ENCODE measurements at regions not wholly inside any gene's neighbourhood (a gene's known extent, or its start where the extent isn't known, plus 50 kb on each side); places are given as distances from the start of the nearest gene placed in this dataset.
"Not testable (repeated sequence)": the region's sequence is repeated elsewhere in the genome, so short reads cannot be mapped to it uniquely, and the experiment has no call there.

- DNase-seq (ENCODE audit: low spot score): not testable (repeated sequence)
Measured at GRCh38 chr10:55899472-55900147, 461.4 kb downstream of the ZWINT start.

DNA sequence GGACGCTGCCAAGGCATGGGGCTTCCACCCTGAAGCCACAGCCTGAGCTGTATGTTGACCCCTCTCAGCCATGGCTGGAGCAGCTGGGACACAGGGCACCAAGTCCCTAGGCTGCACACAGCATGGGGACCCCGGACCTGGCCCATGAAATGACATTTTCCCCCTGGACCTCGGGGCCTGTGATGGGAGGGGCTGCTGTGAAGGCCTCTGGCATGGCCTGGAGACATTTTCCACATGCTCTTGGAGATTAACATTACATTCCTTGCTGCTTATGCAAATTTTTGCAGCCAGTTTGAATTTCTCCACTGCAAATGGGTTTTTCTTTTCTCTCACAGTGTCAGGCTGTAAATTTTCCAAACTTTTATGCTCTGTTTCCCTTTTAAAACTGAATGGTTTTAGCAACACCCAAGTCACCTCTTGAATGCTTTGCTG is 463.6 kb downstream of the ZWINT start:
- DNase-seq (ENCODE audit: low spot score): no peak

DNA sequence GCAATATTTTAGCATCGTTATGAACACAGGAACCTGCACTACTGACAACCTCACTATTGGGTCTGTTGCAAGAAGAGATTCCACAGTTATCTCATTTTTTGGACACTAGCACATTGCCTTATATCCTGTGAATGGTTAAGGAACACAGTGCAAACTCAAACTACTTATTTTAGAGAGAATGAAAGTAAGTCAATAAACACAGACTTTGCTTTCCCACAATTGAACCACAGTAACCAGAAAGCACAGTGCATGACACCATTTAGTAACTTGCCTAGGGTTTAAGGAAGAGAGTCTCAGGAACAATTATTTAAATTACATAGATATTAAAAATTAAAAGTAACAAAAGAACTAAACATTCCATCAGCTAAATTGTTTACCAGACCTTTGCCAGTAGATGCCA is 468.8 kb downstream of the ZWINT start:
- no peak for DNase-seq (ENCODE audit: low spot score)

DNA sequence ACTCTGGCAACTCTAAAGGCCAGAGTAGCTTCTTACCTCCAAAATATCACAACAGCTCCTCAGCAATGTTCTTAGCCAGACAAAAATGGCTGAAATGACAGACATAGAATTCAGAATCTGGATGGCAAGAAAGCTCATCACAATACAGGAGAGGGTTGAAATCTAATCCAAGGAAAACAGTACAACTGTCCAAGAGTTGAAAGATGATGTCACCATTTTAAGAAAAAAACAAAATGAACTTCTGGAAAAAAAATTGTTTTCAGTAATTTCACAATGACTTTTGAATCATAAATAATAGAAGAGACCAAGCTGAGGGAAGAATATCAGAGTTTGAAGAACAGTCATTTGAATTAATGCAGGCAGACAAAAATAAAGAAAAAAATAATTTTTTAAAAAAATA is 479.5 kb downstream of the ZWINT start:
- no peak for DNase-seq (ENCODE audit: low spot score)

GRCh38 chr10:55873485-55873884 is 487.6 kb downstream of the ZWINT start:
- DNase-seq (ENCODE audit: low spot score): no peak

GRCh38 chr10:55870186-55870585 is 490.9 kb downstream of the ZWINT start:
- no peak for DNase-seq (ENCODE audit: low spot score)

DNA sequence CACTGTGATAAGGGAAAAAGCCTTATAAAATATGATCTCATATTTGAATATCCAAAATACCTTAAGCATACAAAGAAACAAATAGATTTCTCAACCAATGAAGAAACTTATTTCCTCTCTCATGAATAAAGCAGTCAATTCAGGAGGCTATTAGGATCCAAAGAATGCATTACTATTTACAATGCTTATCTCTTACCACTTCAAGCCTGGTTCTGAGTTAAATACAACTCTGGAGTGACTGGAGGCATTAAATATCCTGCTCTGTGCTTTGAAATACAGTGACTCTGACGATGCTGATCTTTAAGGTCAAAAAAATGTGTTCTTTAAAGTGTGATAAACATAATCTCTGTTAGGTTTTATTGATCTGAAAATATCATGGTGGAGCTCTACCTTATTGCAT is 493.2 kb downstream of the ZWINT start:
- no peak for DNase-seq (ENCODE audit: low spot score)

DNA sequence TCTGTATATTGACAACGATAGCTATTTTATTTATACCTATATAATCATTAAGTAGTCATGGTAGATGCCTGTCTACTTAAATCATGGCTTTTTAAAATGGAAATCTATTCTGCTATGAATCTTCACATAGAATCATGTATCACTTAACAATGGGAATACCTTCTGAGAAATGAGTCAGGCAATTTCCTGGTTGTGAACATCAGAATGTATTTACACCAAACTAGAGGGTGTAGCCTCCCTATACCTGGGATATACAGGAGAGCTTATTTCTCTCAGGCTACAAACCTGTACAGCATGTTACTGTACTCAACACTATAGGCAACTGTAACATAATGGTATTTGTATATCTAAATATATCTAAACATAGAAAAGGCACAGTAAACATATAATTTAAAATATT is 502.3 kb downstream of the ZWINT start:
- no peak for DNase-seq (ENCODE audit: low spot score)

DNA sequence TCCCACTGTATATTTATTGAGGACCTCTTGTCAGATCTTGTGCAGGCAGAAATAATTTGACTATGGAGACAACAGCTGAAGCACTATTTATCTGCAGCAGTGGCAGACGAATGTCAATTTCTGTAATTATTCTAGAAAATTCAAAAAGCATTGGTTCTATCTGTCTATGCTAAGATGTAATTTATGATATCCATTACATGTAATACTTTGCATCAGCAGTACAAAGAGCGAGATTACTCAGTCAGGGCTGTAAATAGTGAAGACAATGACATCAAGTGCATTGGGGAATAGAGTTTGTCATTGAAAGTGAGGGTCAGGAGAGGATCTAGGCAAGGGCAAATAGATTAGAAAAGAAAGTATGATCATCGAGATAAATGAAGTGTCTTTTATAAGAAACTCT is 508.2 kb downstream of the ZWINT start:
- no peak for DNase-seq (ENCODE audit: low spot score)

- no peak for DNase-seq (ENCODE audit: low spot score)
Measured at GRCh38 chr10:55837273-55837672, 523.8 kb downstream of the ZWINT start.

- no peak for DNase-seq (ENCODE audit: low spot score)
Measured at GRCh38 chr10:55822096-55822495, 539.0 kb downstream of the ZWINT start.

- no peak for DNase-seq (ENCODE audit: low spot score)
Measured at GRCh38 chr10:55820478-55820877, 540.6 kb downstream of the ZWINT start.

- DNase-seq (ENCODE audit: low spot score): no peak
Measured at GRCh38 chr10:55820071-55820470, 541.0 kb downstream of the ZWINT start.

GRCh38 chr10:55813451-55814170 is 547.4 kb downstream of the ZWINT start:
- no peak for DNase-seq (ENCODE audit: low spot score)

GRCh38 chr10:55803055-55803454 is 558.0 kb downstream of the ZWINT start:
- no peak for DNase-seq (ENCODE audit: low spot score)

DNA sequence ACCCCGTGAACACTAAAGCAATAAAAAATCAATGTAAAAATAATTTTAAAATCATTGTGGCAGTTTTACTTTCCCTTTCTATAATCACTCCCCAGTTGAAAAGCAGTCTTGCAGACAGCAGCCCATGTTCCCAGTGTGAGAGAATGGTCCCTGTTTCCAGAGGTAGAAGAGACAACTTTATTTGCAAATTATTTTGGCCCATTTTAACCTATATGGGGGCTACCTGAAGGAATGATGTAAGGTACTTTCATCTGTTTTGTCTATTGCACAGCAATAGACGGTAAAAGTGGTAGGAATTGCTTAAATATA is 559.8 kb downstream of the ZWINT start:
- DNase-seq (ENCODE audit: low spot score): no peak

DNA sequence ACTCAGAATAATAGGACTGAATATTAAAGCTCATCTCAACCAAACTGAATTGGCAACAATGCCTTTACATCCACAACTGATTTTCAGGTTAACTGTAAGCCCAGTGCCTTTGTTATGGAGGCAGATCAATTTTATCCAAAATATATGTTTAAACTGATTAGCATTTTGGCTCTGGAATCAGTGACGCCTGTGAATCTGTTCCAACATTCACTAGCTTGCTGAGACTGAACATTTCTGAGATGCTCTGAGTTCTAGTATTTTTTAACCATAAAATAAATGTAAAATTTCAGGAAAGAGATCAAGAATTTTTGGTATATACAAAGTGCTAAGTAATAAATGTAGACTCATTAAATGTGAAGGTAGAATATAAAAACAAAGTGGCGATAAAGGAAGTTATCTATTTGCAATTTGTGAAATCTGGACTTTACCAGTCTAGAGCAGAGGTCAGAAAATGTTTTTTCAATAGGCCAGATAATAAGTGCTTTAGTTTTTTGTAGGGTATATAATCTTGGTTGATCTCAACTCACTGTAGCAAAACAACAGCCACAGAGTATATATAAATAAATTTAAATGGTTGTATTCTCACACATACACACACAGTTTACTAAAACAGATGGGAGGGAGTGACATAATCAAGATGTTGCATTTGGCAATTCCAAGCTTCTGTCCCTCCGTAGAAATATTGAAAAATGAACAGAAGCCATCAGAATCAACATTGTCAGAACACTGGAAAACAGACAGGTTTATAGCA is 560.3 kb downstream of the ZWINT start:
- no peak for DNase-seq (ENCODE audit: low spot score)

GRCh38 chr10:55793024-55793423 is 568.0 kb downstream of the ZWINT start:
- peak; percentile 82 for DNase-seq (ENCODE audit: low spot score)

DNA sequence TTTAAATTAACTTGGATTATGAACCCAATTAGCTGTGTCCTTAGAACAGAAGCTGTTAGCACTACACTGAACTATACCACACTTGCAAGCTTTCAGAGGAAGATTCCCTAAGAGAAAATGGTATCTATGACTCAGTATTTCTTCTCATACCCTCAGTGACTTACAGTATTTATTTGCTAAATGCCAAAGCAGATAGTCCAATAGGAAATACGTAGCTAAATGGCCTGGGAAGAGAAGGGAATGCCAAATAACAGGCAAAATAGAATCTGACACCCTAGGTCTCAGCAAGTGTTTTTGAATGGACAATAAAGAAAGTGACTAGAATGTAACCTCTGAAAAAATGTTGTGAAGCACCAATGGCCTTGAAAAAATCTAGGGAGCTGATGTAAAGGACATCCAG is 570.8 kb downstream of the ZWINT start:
- peak; percentile 25 for DNase-seq (ENCODE audit: low spot score)

- no peak for DNase-seq (ENCODE audit: low spot score)
Measured at GRCh38 chr10:55786461-55787050, 574.5 kb downstream of the ZWINT start.

DNA sequence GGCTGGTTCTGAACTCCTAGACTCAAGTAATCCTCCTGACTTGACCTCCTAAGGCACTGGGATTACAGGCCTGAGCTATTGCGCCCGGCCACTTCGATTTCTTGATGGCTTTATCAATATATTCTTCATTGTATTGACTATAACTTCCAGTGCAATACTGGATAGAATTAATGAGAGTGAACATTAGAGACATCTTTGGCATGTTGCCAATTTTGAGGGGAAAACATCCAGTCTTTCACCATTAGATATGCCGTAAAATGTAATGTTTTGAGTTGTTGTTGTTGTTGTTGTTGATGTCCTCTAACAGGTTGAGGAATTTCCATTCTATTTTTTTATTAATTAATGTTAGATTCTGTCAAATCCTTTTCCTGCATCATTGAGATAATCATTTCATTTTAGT is 578.9 kb downstream of the ZWINT start:
- DNase-seq (ENCODE audit: low spot score): no peak

GRCh38 chr10:55766212-55766611 is 594.8 kb downstream of the ZWINT start:
- no peak for DNase-seq (ENCODE audit: low spot score)

DNA sequence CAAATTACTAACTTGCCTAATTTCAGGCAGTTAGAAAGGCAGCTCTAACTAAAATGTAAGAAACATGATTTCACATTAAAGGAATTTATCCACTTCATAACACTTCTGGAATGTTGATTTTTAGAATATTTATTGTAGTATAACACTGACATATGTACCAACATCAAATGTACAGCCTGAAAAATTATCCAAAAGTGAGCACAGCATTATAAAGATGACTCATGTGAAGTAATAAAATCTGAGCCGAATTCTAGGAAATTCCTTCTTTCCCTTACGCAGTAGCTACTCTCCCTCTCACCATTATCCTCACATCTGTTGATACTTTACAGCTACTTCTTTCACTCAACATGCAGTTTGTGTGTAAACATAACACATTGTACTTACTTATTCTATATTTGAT is 610.6 kb downstream of the ZWINT start:
- peak; percentile 1 for DNase-seq (ENCODE audit: low spot score)
